Gastrocnemius medialis (tissue), 4 donors: ENCODE measurements at regions not wholly inside any gene's neighbourhood (a gene's known extent, or its start where the extent isn't known, plus 50 kb on each side); places are given as distances from the start of the nearest gene placed in this dataset.
A peak's percentile ranks its signal among the peaks of the same experiment; 100 is the strongest.

ENCODE experiments used
- ATAC-seq, 2 donors: fragments of 150-250 bp; one replicate each; pipeline ENCODE4 v1.9.1; 2016
- DNase-seq, 2 donors: peaks; one replicate each; pipeline ENCODE4 v3.0.0-alpha.2; 2019
- H3K27ac ChIP-seq, 4 donors: fragments of 200-600 bp; sonication (generic); 1 replicate in 1 of 4; 2 replicates in 3 of 4; pipeline ENCODE4 v1.5.1; 2016 to 2018; ENCODE audit warnings: mild to moderate bottlenecking in 2 of 4, moderate library complexity in 1 of 4
- H3K27me3 ChIP-seq, 3 donors: fragments of 200-600 bp; sonication (generic) in 2 of 3; 1 replicate in 1 of 3; 2 replicates in 2 of 3; pipeline versions ENCODE4 v1.5.1 to v1.6.0; 2016 to 2019; ENCODE audit warnings: mild to moderate bottlenecking in 1 of 3, moderate library complexity in 1 of 3
- H3K36me3 ChIP-seq, 2 donors: fragments of 200-600 bp; sonication (generic) in 1 of 2; one replicate each; pipeline ENCODE4 v1.5.1; 2017 to 2018
- H3K4me1 ChIP-seq, 2 donors: fragments of 200-600 bp; sonication (generic) in 1 of 2; one replicate each; pipeline ENCODE4 v1.5.1; 2016 to 2017; ENCODE audit warnings: mild to moderate bottlenecking in 2 of 2
- H3K4me3 ChIP-seq, 4 donors: fragments of 200-600 bp; sonication (generic) in 3 of 4; 1 replicate in 1 of 4; 2 replicates in 3 of 4; pipeline ENCODE4 v1.5.1; 2016 to 2019; ENCODE audit warnings: mild to moderate bottlenecking in 2 of 4
- H3K9me3 ChIP-seq, 3 donors: fragments of 200-600 bp; sonication (generic) in 2 of 3; 1 replicate in 1 of 3; 2 replicates in 2 of 3; pipeline ENCODE4 v1.5.1; 2016 to 2019
- CTCF ChIP-seq, 5 experiments: fragments of 450-650 bp in 3 of 5; fragments of 200-600 bp in 2 of 5; sonication (generic) in 2 of 5; IDR thresholded peaks in 4 of 5; conservative IDR thresholded peaks in 1 of 5; 1 replicate in 4 of 5; 2 replicates in 1 of 5; pipeline ENCODE4 v1.5.1; 2016 to 2019; ENCODE audit warnings: antibody characterized with exemption in 5 of 5, mild to moderate bottlenecking in 3 of 5, moderate library complexity in 3 of 5
- POLR2A ChIP-seq, 2 donors: fragments of 450-650 bp; IDR thresholded peaks; one replicate each; pipeline ENCODE4 v1.6.1; 2017; ENCODE audit warnings: antibody characterized with exemption in 2 of 2, mild to moderate bottlenecking in 2 of 2, moderate library complexity in 2 of 2
- in situ Hi-C, 4 donors: fragments of 200-750 bp; cut with MboI; loops; one replicate each; pipeline versions ENCODE4 v1.15.0 to v1.8.0; 2017; ENCODE audit warnings: low sequenced_read_pairs in 4 of 4
- intact Hi-C: fragments of 100-400 bp; cut with DNase I; formaldehyde crosslinking; loops from one replicate; pipeline ENCODE4 v1.15.1; 2023; ENCODE audit warnings: low total_unique reads

DNA sequence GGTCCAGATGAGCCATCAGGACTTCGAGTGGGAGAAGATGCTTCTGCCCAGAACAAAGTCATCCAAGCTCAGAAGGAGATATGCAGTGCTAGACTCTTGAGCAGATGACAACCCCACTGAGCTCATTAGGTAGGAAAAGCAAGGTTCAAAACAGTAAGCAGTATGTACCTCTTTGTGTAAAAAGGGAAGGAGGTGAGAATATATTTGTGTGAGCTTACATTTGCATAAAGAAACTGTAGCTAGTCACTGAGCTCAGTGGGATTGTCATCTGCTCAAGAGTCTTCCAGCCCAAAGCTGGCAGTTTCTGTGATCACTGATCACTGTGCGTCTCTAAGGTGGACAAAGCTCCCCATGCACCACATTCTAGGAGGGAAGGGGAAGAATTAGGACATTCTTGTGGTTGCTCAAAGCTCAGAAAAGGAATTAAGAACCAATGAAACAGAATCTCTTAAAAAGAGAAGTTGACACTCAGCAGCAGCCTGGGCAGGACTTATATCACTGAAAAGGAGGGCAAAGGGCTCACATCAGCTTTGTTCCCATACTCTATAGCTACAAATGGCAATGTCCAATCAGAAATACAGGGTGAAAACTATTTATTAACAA lies 90.0 kb upstream of the MAFB start:
- no peak for TF ChIP-seq POLR2A (IDR thresholded peaks at IDR 0.05)
- no peak for TF ChIP-seq CTCF (IDR thresholded peaks at IDR 0.05 in 4 of 5, conservative IDR thresholded peaks at IDR 0.05 in 1 of 5)
- no peaks in the 10 kb centered on the region for H3K27me3 ChIP-seq
- no peak overlapping the region for H3K27ac ChIP-seq
- intact Hi-C loops (no loop called here), in situ Hi-C loops (no loop called here)
- no peaks in the 10 kb centered on the region for H3K9me3 ChIP-seq
- H3K4me1 ChIP-seq = no peaks in the 10 kb centered on the region
- no peak for ATAC-seq
- no peak overlapping the region for H3K4me3 ChIP-seq
- no peak for DNase-seq
- H3K36me3 ChIP-seq = no peaks in the 10 kb centered on the region

DNA sequence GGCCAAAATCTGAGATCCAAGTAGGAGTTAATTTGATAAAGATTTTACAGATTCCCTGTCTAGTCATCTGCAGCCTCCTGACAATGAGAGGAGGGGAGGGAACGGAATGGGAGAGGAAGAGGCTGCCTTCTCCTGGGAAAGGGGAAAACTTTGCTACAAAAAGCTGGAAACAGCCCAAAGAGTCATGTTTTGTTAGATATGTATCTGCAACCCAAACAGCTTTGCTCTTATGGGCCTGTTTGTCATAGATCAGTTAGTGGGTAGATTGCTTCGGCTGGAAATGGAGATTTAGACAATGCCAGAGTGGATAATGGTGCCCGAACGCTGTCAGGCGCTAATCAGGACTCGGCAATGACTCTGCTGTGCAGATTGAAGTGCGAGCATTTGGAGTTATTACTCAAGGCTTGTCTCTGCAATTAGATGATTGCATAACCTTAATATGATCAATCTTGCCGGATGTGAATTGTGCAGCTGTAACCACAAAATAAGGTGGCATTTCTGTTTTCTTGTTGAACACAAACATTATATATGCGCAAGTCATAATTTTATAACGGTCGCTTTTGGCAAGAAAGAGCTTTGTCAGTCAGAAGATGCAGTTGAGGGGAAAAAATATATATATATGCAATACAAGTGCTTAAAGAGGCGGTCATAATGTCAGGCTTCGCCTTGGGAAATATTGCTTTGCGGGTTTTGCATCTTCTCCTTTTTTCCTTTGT lies 92.4 kb upstream of the MAFB start:
- H3K36me3 ChIP-seq = no peaks in the 10 kb centered on the region

GRCh38 chr20:40782043-40782368 lies 93.0 kb upstream of the MAFB start:
- TF ChIP-seq POLR2A (IDR thresholded peaks at IDR 0.05) (no peak), CTCF (IDR thresholded peaks at IDR 0.05 in 4 of 5, conservative IDR thresholded peaks at IDR 0.05 in 1 of 5) (no peak)
- intact Hi-C loops (no loop called here), in situ Hi-C loops (no loop called here)
- Histone ChIP-seq H3K4me1 (no peaks in the 10 kb centered on the region), H3K9me3 (no peaks in the 10 kb centered on the region), H3K27me3 (no peaks in the 10 kb centered on the region), H3K36me3 (no peaks in the 10 kb centered on the region), H3K4me3 (no peak overlapping the region), H3K27ac (no peak overlapping the region)
- ATAC-seq (no peak), DNase-seq (no peak)

More for the DNA sequence above, 92.4 kb upstream of the MAFB start:
- TF ChIP-seq CTCF (IDR thresholded peaks at IDR 0.05 in 4 of 5, conservative IDR thresholded peaks at IDR 0.05 in 1 of 5) (no peak), POLR2A (IDR thresholded peaks at IDR 0.05) (no peak)
- in situ Hi-C loops = no loop called here
- H3K4me1 ChIP-seq = no peaks in the 10 kb centered on the region
- intact Hi-C loops = no loop called here
- no peaks in the 10 kb centered on the region for H3K27me3 ChIP-seq
- DNase-seq (no peak), ATAC-seq (peak in 1 of 2 donors; percentile 26)
- no peak overlapping the region for H3K4me3 ChIP-seq
- no peaks in the 10 kb centered on the region for H3K9me3 ChIP-seq
- no peak overlapping the region for H3K27ac ChIP-seq

- no peak overlapping the region for H3K27ac ChIP-seq
- TF ChIP-seq CTCF (IDR thresholded peaks at IDR 0.05 in 4 of 5, conservative IDR thresholded peaks at IDR 0.05 in 1 of 5) (no peak), POLR2A (IDR thresholded peaks at IDR 0.05) (no peak)
- in situ Hi-C loops = no loop called here
These were observed 96.3 kb upstream of the MAFB start for GRCh38 chr20:40785346-40785745.

More at GRCh38 chr20:40785346-40785745, 96.3 kb upstream of the MAFB start:
- Histone ChIP-seq H3K27me3 (peaks cover 0 to 5% (median 0%) of the 10 kb centered on the region in 3 donors), H3K36me3 (no peaks in the 10 kb centered on the region), H3K9me3 (no peaks in the 10 kb centered on the region), H3K4me3 (no peak overlapping the region), H3K4me1 (no peaks in the 10 kb centered on the region)
- DNase-seq = no peak
- intact Hi-C loops = no loop called here
- ATAC-seq = no peak
